Mesothelial cell of epicardium (in vitro differentiated cells): ENCODE measurements at regions not wholly inside any gene's neighbourhood (a gene's known extent, or its start where the extent isn't known, plus 50 kb on each side); places are given as distances from the start of the nearest gene placed in this dataset.

Experiments used
- DNase-seq, 2 experiments: peaks; one replicate each; pipeline ENCODE4 v3.0.0; 2021; ENCODE audit warnings: low spot score in 2 of 2; ENCODE audit not compliant: unreplicated experiment in 2 of 2
- H3K27ac Mint-ChIP-seq: 2 replicates; pipeline ENCODE4 v1.8.0; 2021; ENCODE audit warnings: mixed read lengths
- H3K27me3 Mint-ChIP-seq: 2 replicates; pipeline ENCODE4 v1.8.0; 2021; ENCODE audit warnings: low read depth, mixed read lengths
- H3K36me3 Mint-ChIP-seq: 2 replicates; pipeline ENCODE4 v1.8.0; 2021; ENCODE audit warnings: mixed read lengths
- H3K4me1 Mint-ChIP-seq: 2 replicates; pipeline ENCODE4 v1.8.0; 2021; ENCODE audit warnings: mixed read lengths
- H3K4me3 Mint-ChIP-seq: 2 replicates; pipeline ENCODE4 v1.8.0; 2021; ENCODE audit warnings: mild to moderate bottlenecking, moderate library complexity, mixed read lengths
- H3K9me3 Mint-ChIP-seq: 2 replicates; pipeline ENCODE4 v1.8.0; 2021; ENCODE audit warnings: mixed read lengths
- CTCF ChIP-seq: fragments of 200-600 bp; sonication (generic); IDR thresholded peaks from one replicate; pipeline ENCODE4 v1.5.0; 2021; ENCODE audit warnings: antibody characterized with exemption; ENCODE audit not compliant: unreplicated experiment

DNA sequence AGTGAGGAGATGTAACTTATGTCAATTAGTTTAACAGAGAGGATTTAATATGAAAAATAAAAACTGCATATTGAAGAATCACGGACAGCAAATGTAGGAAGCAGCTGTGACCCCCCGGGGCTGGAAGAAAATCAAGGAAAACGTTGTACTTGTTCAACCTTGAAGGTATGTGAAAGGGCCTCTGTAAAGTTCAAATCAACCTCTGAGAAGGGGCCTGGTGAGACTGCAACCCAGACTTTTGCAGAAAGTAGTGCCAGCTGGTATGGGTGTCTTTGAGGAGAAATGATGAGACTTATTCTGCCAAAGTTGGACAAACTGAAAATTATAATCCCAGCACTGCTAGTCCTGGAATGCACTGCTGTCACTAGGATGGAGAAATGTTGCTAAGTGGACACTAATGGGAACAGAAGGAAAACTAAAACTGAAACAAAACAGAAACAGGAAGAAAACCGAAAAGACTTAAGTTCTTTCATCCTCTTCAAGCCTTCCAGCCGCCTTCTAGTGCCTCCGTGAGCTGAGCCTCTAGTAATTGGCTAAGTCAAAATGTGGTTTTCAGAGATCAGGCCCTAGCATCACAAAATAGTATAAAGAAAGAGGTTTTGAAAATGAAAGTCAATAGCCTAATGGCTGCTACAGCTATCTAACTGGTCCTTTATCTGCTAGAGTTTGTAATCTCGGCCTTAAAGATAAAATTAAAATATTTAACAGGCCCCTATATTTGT, 253.7 kb upstream of the SORCS1 start:
- no peak for DNase-seq
- no peak overlapping the region for H3K4me3 Mint-ChIP-seq
- no peaks in the 10 kb centered on the region for H3K36me3 Mint-ChIP-seq
- no peaks in the 10 kb centered on the region for H3K9me3 Mint-ChIP-seq
- peaks cover 3% of the 10 kb centered on the region for H3K27me3 Mint-ChIP-seq
- no peaks in the 10 kb centered on the region for H3K4me1 Mint-ChIP-seq
- no peak for TF ChIP-seq CTCF
- H3K27ac Mint-ChIP-seq: no peak overlapping the region

GRCh38 chr10:107417446-107417845, 252.9 kb upstream of the SORCS1 start:
- TF ChIP-seq CTCF: no peak
- Mint-ChIP-seq H3K4me3 (no peak overlapping the region), H3K4me1 (no peaks in the 10 kb centered on the region), H3K27me3 (peaks cover 2% of the 10 kb centered on the region), H3K9me3 (no peaks in the 10 kb centered on the region), H3K27ac (no peak overlapping the region), H3K36me3 (no peaks in the 10 kb centered on the region)
- no peak for DNase-seq

- H3K27me3 Mint-ChIP-seq: peaks cover 10% of the 10 kb centered on the region
- no peak overlapping the region for H3K27ac Mint-ChIP-seq
- no peaks in the 10 kb centered on the region for H3K4me1 Mint-ChIP-seq
- no peaks in the 10 kb centered on the region for H3K9me3 Mint-ChIP-seq
- DNase-seq: no peak
- H3K36me3 Mint-ChIP-seq: no peaks in the 10 kb centered on the region
- no peak for TF ChIP-seq CTCF
- no peak overlapping the region for H3K4me3 Mint-ChIP-seq
Measured at GRCh38 chr10:107415446-107415845, 250.9 kb upstream of the SORCS1 start.

DNA sequence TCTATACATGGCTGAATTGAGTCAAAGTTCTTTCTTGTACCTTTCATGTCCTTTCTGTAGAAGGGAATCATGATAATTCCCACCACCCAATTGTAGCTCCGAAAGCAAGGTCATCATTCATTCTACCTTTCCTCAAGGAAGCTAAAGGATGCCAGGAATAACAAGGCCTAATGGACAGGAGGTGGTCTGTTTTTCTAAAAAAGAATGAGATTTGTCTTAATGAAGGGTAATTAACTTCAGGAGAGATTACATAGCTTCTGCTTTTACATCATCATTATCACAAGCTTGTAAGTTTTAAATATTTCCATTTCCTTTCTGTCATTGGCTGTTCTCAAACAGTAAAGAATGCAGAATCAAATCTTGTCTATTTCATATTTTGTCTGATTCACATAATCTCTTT, 249.5 kb upstream of the SORCS1 start:
- Mint-ChIP-seq H3K4me1 (no peaks in the 10 kb centered on the region), H3K36me3 (no peaks in the 10 kb centered on the region), H3K9me3 (no peaks in the 10 kb centered on the region), H3K27ac (no peak overlapping the region), H3K27me3 (peaks cover 13% of the 10 kb centered on the region), H3K4me3 (no peak overlapping the region)
- TF ChIP-seq CTCF: no peak
- no peak for DNase-seq

DNA sequence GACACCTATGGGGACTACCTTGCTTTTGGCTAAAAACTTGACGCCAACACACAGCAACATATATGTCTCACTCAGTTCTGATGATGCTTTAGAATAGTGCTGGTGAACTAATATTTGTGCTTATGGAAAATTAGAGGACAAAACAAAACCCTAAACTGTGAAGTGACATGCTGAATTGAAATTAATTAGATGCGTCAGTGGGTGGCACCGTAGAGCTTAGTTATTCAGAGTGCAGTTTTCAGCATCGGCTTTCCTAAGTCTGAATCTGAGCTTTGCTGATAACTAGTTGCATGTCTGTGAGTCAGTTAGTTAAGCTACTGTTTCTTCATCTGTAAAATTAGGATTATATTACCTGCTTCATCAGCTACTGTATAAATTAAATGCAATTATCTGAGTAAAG, 245.0 kb upstream of the SORCS1 start:
- TF ChIP-seq CTCF: no peak
- Mint-ChIP-seq H3K36me3 (no peaks in the 10 kb centered on the region), H3K27ac (no peak overlapping the region), H3K4me1 (no peaks in the 10 kb centered on the region), H3K27me3 (peaks cover 11% of the 10 kb centered on the region), H3K4me3 (no peak overlapping the region), H3K9me3 (no peaks in the 10 kb centered on the region)
- no peak for DNase-seq

GRCh38 chr10:107398115-107398514, 233.6 kb upstream of the SORCS1 start:
- Mint-ChIP-seq H3K27ac (no peak overlapping the region), H3K27me3 (peaks cover 25% of the 10 kb centered on the region), H3K4me1 (no peaks in the 10 kb centered on the region), H3K36me3 (no peaks in the 10 kb centered on the region), H3K9me3 (no peaks in the 10 kb centered on the region), H3K4me3 (no peak overlapping the region)
- no peak for TF ChIP-seq CTCF
- DNase-seq: no peak
